GM04504 (cell line): ENCODE measurements at regions not wholly inside any gene's neighbourhood (a gene's known extent, or its start where the extent isn't known, plus 50 kb on each side); places are given as distances from the start of the nearest gene placed in this dataset.
A peak's percentile ranks its signal among the peaks of the same experiment; 100 is the strongest.

Experiments used
- DNase-seq: peaks from one replicate; pipeline ENCODE4 v3.0.0-alpha.2; 2012; ENCODE audit warnings: low read depth

DNA sequence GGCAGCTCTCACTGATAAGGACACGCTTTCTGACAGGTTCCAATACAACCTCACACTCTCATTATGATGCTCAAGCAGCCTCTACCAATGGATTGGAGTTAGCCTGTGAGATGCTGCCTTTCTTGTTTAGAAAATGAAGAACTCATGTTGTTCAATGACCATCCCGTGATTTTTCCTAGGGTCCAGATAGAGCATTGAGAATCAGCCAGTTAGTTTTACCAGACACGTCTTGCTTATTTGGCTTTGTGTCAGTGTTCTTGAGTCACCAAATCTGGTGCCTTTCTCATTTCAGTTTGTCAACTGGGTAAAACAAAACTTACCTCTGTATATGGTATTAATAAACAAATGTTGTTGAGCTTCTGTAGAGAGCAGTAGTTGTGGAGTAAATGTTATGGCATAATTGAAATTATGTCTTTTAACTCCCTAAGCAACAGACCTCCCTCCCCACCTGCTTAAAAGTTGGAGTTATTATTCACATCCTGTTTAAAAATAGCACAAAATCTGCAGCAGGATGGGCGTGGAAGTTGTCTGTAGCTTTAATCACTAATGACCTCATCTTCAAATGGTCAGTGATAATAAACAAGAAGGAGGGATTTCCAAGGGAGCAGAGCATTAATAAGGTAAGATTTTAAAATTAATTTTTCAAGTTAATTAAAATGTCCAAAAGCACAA lies 167.3 kb downstream of the HRH4 start:
- no peak for DNase-seq

DNA sequence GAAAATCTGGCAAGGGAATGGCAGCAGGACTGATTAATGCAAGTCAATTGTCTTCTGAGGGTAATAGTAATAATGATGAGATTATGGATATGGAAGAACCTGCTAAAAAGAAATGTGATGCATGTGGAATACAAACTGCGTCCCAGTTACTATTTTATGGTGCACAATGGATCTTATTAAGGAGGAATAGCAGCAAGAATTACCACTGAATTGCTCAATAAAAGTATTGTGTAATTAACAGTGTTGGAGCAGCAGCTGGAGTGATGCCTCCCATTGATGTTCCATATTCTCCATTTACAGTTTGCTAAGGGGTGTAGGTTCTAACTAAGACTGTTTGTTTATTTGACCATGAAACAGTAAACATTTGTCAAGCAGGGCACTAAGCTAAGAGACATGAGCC lies 167.9 kb downstream of the HRH4 start:
- no peak for DNase-seq

DNA sequence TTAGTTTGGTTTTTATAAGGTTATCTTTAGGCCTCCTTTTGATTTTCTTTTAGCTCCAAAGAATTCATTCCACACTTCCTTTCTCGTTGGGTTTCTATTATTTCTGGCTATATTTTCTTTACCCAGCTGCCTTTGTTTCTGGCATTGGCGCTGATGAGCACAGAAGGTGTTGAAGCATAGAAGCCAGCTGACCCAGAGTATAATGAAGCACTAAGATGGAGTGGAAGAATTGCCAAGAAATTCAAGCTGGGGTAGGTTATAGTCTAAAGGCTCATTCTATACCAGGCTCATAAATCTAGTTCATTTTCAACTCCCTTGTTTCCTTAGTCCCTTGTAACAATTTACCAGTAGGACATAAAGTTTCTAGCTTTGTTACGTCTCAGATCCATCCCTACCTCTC lies 169.5 kb downstream of the HRH4 start:
- DNase-seq, result no peak

DNA sequence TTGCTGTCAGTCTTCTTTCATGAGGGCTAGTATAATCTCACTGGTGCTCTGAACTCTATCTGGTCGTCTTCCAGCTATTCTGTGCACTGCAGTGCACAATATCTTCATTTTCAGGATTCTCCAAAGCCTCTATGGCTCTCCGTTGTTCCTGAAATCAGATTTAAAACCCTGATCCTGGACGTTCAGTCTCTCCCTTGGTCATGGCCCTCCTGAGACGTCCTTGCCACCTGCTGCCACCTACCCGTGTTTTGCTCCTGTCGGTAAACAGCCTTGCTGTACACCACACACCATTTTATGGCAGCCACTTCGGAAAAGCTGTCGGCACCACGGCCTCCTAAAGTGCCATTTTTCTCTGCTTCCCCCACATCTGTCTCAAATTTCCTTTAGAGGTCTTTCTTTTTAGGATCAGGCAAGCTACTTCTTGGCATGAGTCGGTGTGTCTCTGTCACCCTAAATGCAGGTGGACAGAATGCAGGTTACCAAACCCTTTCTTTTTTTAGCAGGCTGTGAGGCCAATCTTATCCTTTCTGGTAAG lies 170.0 kb downstream of the HRH4 start:
- no peak for DNase-seq

DNA sequence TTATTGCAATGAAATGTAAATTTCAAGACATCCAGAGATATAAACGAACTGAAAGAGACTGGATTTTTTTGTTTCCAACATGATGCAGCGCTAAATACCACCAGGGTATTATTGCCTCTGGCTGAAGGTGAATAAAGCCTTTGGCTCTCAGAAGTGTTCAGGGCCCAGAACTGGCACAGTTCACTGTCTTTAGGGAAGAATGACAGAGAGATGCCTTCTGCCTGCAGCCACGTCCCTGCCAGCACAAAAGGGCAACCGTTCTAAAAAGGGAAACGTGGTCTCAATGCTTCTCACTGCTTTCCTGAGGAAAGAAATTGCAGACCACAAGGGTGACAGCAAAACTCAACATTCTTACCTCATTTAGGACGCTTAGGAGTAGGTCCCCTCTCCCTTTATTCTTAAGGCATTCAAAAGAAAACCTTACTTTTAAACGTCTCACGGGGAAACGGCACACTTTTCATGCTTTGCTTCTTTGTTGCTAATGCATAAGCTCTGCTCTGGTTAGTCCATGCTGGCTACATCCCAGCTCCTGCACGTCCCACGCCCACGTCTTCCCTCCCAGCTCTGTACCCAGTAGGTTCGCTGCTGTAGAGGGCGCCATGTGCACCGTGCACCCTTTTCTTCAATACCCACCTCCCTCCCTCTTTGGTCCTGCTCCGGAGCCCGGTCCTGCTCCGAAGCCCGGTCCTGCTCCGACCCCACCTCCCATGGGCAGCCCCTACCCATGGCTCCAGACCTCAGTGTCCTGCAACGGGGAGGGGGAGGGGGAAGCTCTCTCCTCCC lies 171.0 kb downstream of the HRH4 start:
- no peak for DNase-seq

DNA sequence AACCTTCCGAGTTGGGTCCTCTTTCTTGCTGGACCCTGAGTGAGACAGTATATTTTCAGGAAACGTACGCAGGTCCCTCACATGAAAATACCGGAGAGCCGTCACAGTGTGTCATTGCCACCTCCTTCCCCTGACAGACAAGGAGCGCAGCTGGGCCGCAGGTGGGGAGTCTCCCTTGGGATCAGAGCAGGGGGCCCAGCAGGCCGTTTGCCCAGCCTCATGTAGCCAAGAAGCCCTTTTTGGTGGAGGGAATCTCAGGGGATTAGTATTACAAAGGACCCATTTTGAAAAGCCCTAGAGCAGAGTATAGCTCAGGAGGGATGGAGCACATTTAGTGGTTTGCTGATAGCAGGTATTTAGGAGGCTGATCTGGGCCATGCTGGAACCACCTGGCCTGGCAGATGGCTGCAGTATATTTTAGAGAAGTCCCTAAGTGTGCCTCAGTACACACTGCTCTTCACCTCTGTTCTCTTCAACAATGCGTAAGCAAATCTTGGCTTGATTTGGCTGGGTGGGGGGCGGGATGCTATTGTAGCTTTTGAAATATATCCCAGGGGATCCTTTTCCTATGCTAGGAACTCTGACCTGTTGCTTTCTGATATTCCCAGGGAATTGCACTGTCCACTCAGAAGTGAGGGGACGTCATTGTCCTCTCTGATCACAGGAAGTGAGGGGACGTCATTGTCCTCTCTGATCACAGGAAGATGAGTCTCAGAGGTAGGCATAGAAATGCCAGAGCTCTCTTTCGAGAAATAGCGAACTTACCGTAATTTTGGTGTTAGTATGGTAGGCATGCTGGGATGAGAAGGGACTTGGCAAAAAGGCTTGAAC lies 171.9 kb downstream of the HRH4 start:
- no peak for DNase-seq

DNA sequence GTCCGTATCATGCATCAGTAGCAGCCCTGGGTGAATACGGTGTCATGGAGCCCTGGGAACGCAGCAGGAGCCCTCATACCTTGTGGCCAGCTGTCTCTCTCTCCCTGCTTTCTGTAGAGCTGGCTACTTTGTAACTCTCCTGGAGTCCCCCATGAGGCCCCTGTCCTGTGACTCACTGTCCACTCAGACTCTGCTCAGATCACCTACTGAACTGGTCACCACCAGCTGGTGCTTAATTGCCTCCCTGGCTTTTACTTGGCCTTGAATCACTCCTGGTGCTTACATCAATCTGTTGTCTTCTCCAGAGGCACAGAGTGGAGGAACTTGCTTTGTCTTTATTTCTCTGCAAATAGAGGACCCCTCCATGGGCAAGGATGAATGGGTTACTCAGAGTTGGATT lies 172.7 kb downstream of the HRH4 start:
- DNase-seq, result no peak

DNA sequence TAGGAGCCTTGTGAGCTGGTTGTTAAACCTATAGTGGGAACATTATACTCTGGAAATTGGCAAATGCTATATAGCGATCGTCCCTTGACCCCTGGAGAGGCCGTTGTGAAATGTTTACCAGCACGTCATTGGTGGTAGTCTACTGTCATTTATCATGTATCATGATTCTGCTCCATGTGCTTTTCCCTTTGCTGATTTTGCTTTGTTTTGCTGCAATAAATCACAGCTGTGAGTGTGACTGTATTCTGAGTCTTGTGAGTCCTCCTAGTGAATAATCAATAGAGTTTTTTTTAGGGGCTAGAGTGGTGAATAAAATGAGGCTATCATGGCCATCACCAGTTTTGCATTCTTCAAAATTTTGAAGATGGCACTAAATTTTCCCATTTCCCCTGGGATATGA lies 189.1 kb downstream of the HRH4 start:
- no peak for DNase-seq

DNA sequence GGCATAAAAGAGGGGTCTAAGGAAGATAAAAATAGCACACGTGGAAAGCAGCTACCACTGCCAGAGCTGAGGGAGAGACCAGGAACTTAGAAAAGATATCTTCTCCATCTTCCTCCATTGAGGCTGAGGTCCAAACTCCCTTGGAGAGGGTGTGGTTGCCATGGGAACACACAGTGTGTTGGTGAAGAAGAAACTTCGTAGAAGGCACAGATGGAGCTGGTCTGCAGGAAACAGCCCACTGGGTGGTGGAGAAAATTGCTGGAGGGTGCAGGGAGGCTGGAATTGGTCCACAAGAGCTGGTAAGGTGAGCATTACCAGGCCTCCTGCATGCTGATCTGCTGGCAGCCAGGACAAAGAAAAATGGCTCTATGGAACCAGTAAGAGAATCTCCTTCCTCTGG lies 191.0 kb downstream of the HRH4 start:
- DNase-seq, result no peak

DNA sequence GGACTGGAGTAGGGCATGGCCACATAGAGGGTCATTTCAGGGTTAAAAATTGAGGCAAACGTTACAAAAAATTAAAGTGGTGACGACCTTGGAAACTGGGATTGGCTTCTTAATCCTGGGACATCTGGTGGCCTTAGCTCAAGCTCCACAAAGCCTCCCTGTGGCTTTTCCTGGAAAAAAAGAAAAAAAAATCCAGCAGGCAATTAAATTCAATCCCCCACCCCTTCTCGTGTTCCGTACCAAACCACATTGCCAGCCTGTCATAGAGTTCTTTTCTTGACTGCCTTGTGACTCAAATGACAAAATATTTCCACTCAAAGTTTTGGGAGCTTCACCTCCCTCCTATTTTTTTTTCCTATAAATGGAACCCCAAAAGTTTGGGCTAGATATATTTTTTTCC lies 195.6 kb downstream of the HRH4 start:
- DNase-seq, result no peak

DNA sequence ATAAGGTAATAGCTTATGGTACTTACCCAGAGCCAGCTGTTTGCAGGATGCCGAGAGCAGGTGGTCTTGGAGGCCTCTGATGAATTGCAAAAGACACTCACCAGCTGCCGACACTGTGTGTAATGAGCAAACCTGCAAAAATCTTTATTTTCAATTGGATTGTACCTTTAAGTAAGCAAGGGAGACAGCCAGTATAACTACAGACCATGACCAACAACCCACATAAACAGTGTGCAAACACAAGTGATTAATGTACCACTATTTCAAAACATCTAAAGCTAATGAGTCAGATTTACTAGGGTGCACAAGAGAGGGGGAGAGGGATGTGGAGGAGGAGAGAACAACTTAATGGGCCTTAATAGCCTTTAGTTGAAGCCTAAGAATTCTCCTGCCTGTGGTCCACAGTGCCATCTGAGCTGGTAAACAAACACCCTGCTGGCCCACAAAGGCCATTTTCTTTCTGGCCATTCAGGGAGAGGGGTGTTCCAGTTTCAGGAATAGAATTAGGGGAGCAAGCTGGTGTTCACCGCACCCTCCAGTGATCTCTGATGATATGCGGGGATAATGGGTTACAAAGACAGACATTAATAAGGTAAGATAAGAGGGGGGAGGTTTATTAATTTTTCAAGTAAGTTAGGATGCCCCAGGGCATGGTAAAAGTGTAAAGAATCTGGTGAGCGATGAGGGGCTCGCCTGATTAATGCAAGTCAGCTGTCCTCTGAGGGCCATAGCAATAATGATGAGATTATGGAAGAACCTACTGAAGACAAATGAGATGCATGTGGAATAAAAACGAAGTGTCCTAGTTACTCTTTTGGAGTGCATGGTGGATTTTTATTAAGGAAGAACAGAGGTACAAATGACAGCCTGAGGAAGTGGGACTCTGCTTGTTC lies 196.4 kb downstream of the HRH4 start:
- peak; percentile 39 for DNase-seq

DNA sequence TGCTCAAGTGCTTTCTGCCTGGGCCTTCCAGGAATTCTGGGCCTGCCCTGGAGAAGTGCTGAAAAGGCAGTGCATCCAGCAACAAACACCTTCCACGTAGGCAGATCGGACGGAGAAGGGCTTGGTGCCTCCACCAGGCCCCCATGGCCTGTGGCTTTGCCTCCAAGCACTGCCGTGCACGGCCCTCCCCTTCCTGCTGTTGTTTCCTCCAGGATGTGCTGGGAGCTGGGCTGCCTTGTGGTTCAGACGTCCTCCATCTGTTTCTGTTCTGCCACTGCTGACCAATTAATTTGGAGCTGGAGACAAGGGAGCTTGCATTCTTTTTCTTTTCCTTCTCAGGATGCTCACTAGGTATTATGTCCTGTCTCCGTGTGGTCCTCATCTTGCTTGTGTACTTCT lies 197.0 kb downstream of the HRH4 start:
- DNase-seq, result no peak

DNA sequence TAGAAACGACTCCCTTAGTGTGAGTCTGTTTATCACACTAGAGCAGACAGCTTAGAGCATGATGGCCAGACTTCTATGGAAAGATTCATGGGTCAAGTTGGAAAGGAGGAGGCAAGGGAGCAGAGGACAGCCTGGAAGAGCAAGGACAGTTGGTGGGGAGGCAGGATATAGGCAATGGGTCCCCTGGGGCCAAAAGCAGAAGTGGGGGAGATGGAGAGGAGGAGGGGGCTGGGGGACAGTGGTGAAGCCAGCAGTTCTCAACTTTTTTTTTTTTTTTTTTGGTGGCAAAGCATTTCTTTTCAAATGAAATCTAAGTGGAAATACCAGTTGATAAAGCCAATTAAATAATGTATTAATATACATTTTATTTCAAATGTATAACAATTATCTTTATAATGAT lies 197.9 kb downstream of the HRH4 start:
- no peak for DNase-seq

DNA sequence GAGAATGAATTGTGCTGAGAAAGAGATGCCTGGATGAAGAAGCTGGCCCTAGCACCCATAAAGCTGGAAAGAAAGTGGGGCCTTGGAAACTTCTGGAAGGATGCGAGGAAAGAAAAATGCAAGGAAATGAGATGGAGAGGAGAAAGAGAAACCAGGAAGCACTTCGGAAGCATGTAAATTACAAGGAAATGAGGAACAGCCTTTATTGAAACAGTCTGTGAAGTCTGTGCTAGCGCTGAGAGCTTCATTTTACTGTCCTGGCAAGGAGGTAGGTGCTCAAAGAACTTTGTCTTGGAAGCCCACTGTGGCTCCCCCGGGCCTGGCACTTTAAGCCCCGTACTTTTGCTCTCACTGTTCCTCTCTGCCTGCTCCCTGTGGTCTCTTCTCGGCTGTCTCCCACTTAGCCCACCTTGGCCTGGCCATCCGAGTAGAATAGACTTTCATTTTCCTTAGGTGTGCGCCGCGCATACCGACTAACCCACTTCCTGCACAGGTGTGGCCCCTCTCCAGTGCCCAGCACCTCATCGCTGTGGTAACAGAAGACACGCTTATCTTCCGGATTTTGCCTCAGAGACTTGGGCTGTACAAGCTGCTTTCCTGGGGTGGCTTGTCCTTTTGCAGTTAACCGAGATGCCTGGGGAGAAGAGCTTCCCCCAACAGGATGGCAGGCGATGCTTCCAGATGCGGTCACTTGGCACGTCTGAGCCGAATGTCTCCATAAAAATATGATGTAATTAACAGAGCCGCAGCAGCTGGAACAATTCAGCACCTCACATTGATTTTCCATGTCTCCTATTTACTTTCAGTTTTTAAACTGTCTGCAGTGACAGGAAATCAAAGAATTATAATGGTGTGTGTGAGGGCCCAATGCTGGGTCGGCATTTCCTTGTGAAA lies 199.6 kb downstream of the HRH4 start:
- peak; percentile 34 for DNase-seq

DNA sequence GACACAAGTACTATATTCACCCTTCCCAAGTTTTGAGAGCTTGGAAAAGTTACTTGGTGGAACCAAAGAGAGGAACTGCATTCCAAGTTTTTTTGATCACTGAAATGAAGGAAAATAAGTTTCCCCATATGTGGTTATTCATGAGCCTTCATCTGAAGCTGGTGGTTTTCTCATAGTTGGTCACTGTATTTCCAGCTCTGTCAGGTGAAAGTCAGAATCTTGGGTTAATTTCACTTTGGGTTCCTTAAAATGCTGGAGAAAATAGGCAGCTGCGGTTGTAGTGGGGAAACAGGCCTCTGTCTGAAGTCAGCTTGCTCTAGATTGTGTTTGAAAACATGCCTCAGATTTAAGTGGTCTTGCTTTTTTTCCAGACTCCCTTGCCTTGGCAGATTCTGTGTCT lies 200.5 kb downstream of the HRH4 start:
- no peak for DNase-seq

DNA sequence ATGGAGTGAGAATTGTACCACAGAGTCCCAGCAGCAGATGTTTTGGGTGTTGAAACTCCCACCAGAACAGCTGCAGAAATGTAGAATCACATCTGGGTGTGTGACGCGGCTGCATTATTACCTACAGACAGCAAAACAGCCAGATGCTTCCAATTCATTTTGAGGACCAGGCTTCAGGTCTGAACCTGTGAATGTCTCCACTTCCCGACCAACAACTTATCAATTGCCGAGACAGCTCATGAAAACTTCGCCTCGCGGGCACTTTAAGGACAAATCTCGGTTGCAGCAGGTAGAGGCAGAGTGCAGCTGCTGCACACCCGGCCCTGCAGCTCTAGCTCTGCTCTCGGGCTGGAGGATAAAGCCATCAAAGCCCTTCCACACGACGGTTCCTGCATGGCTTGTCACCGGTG lies 202.0 kb downstream of the HRH4 start:
- DNase-seq, result no peak

DNA sequence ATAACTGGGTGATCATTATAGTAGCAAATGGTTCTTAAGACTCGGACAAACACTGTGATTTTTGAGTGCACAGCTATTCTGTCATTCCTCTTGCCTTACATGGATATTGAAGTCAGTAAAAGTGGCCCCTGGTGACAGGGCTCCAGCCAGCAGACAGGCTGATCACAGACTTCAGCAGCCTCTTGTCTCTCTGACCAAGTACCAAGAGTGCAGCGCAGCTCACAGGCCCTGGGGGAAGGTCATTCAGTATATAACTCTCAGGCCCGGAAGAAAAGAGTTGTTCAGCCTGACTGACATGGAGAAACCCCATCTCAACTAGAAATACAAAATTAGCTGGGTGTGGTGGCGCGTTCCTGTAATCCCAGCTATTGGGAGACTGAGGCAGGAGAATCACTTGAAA lies 202.6 kb downstream of the HRH4 start:
- no peak for DNase-seq

DNA sequence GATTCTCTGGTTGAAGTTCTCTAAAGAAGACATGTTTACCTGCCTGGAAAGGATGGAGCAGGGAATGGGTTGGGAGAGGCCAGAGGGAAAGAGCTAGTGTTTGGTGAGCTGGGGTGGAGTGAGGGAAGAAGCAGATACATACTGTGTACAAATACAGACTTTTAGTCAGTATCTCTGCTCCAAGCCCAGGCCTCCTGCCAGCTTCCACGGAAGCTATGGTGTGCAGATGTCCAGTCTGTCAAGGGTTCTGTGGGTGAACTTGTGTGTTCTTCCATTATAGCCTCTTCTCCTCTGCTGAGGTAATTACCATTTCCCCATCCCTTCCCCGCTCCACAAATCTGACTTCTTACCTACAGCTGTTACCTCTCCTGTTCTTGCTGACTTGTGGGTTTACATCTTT lies 208.6 kb downstream of the HRH4 start:
- DNase-seq, result no peak

DNA sequence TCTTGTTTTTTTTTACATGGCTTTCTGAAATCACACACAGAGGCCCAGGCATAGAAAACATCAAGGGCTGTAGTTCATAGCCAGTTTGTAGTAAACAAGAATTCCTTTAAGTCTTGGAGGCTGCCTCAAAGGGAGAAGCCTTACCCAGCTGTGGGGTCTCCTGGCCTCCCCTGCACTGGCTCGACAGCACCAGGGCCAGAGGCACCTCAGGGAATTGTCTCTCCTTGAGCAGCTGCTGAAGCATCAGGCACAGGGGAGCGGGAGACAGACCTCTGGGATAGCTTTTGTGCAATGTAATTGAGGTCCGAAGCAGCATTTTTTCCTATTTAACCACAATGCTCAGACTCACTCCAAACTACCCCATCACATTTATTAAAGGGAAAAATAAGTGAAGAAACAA lies 209.1 kb downstream of the HRH4 start:
- no peak for DNase-seq

DNA sequence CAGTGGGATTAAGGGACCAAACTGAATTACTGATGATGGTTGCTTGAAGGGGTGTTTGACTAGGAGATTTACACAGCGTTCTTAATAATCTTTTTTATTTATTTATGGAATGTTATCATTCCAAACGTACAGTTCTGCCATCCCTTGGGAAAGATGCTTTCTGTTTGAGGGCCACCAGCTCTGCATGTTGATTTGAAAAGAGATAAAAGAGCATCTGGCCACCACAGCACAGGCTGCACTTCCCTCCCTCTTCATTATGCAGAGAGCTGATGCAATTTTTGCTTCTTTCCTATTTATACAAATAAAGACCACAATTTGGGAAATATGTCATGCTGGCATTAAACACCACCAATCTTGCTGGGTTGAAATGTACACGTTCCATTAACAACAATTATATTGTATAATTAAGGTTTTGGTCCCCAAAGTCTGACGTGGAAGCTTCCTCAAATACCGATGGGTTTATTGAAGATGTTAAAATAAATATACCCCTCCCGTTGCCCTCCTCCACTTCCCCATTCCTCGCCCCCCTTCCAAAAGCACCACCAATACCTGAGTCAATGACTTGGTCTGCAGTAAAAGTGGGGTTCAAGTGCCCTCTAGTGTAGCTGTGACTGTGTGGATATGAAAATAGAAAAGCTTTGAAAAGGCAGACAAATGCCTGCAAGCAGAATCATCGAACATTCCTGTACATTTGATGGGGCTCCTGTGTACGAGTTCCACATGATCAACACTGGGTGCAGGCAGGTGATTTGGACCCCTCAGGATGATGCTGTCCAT lies 211.9 kb downstream of the HRH4 start:
- DNase-seq, result no peak
